Endodermal cell (in vitro differentiated cells): ENCODE measurements at regions not wholly inside any gene's neighbourhood (a gene's known extent, or its start where the extent isn't known, plus 50 kb on each side); places are given as distances from the start of the nearest gene placed in this dataset.

ENCODE experiments used
- DNase-seq: peaks from one replicate; pipeline ENCODE4 v3.0.0-alpha.2; 2017
- H3K27ac ChIP-seq: 2 replicates; pipeline ENCODE4 v1.5.1; 2013; ENCODE audit warnings: mild to moderate bottlenecking, low read depth, low read length, moderate library complexity
- H3K27me3 ChIP-seq: 2 replicates; pipeline ENCODE4 v1.6.1; 2013; ENCODE audit warnings: mild to moderate bottlenecking, low read length, moderate library complexity; ENCODE audit not compliant: insufficient read depth, control insufficient read depth, poor library complexity, severe bottlenecking
- H3K36me3 ChIP-seq: 2 replicates; pipeline ENCODE4 v1.7.0; 2013; ENCODE audit warnings: mild to moderate bottlenecking, low read length, moderate library complexity; ENCODE audit not compliant: control insufficient read depth, insufficient read depth
- H3K4me1 ChIP-seq: one replicate; pipeline ENCODE4 v1.7.0; 2013; ENCODE audit warnings: low read length; ENCODE audit not compliant: control insufficient read depth, insufficient read depth
- H3K4me3 ChIP-seq: 2 replicates; pipeline ENCODE4 v1.5.1; 2013; ENCODE audit warnings: mild to moderate bottlenecking, low read length, moderate library complexity
- H3K9ac ChIP-seq: 2 replicates; pipeline ENCODE4 v1.6.1; 2013; ENCODE audit warnings: mild to moderate bottlenecking, low read length, moderate library complexity; ENCODE audit not compliant: poor library complexity, severe bottlenecking; ENCODE audit errors: extremely low read depth
- H3K9me3 ChIP-seq: 2 replicates; pipeline ENCODE4 v1.6.1; 2013; ENCODE audit warnings: mild to moderate bottlenecking, low read length, moderate library complexity; ENCODE audit not compliant: control insufficient read depth
- H3K27ac Mint-ChIP-seq: 2 replicates; pipeline ENCODE4 v1.8.0; 2020; ENCODE audit warnings: mixed read lengths
- H3K27me3 Mint-ChIP-seq: 2 replicates; pipeline ENCODE4 v1.8.0; 2021; ENCODE audit warnings: mild to moderate bottlenecking, mixed read lengths; ENCODE audit not compliant: insufficient read depth
- H3K36me3 Mint-ChIP-seq: 2 replicates; pipeline ENCODE4 v1.8.0; 2020; ENCODE audit warnings: low read depth, mixed read lengths
- H3K4me1 Mint-ChIP-seq: 2 replicates; pipeline ENCODE4 v1.8.0; 2020; ENCODE audit warnings: mixed read lengths
- H3K4me3 Mint-ChIP-seq: 2 replicates; pipeline ENCODE4 v1.8.0; 2020; ENCODE audit warnings: mild to moderate bottlenecking, moderate library complexity, mixed read lengths
- H3K9me3 Mint-ChIP-seq: 2 replicates; pipeline ENCODE4 v1.8.0; 2020; ENCODE audit warnings: mild to moderate bottlenecking, mixed read lengths
- CTCF ChIP-seq: fragments of 200-600 bp; sonication (generic); conservative IDR thresholded peaks from 2 replicates; pipeline ENCODE4 v1.5.0; 2021; ENCODE audit warnings: antibody characterized with exemption, mild to moderate bottlenecking
- WGBS, 2 experiments: methylation state at CpG; one replicate each; pipeline versions ENCODE4 v1.1.5 to v1.1.7; 2013; ENCODE audit warnings: missing lambda C conversion rate in 2 of 2, mixed read lengths in 1 of 2; ENCODE audit not compliant: insufficient coverage in 1 of 2, insufficient read length in 1 of 2; 5-methylcytosine and 5-hydroxymethylcytosine counted together

DNA sequence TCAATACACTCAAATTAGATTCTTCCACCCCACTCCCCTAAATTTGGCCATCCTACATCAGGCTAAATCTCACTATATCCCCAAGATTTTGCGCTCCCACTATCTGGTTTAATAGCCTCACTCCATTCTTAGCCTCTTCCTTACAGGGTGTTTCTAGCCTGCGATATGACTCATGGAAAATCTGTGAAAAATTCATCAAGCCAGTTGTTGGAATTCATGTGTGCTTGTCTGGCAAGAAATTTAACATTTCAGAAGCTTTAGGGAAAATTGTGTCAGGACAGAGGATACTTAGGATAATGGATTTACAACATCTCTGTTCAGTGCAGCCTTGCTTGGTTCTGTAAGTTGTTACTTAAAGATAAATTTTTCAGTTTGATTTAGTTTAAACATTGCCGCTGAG, 1249.9 kb upstream of the AUTS2 start:
- Histone ChIP-seq H3K4me1 (no peaks in the 10 kb centered on the region), H3K9ac (no peak overlapping the region), H3K4me3 (no peak overlapping the region), H3K27ac (no peak overlapping the region), H3K36me3 (no peaks in the 10 kb centered on the region), H3K27me3 (no peaks in the 10 kb centered on the region), H3K9me3 (peaks cover 18% of the 10 kb centered on the region)
- Mint-ChIP-seq H3K4me1 (no peaks in the 10 kb centered on the region), H3K27me3 (no peaks in the 10 kb centered on the region), H3K4me3 (no peak overlapping the region), H3K36me3 (peaks cover 3% of the 10 kb centered on the region), H3K27ac (no peak overlapping the region), H3K9me3 (peaks cover 12% of the 10 kb centered on the region)
- WGBS, 2 experiments, result 94 to 100% methylated on average over 1 to 3 of the region's 3 CpGs
- no peak for TF ChIP-seq CTCF
- DNase-seq, result no peak

GRCh38 chr7:68362745-68363518, 1235.3 kb upstream of the AUTS2 start:
- peaks cover 5% of the 10 kb centered on the region for H3K36me3 Mint-ChIP-seq
- no peak overlapping the region for H3K4me3 Mint-ChIP-seq
- no peak for TF ChIP-seq CTCF
- no peaks in the 10 kb centered on the region for H3K27me3 Mint-ChIP-seq
- 78 to 80% methylated on average over 5 to 7 of the region's 7 CpGs for WGBS, 2 experiments
- Histone ChIP-seq H3K36me3 (no peaks in the 10 kb centered on the region), H3K4me3 (no peak overlapping the region), H3K27me3 (no peaks in the 10 kb centered on the region), H3K9me3 (peaks cover 14% of the 10 kb centered on the region), H3K9ac (no peak overlapping the region), H3K4me1 (peaks cover 3% of the 10 kb centered on the region), H3K27ac (no peak overlapping the region)
- peaks cover 15% of the 10 kb centered on the region for H3K9me3 Mint-ChIP-seq
- DNase-seq, result no peak
- no peak overlapping the region for H3K27ac Mint-ChIP-seq
- H3K4me1 Mint-ChIP-seq, result peaks cover 10% of the 10 kb centered on the region

- Histone ChIP-seq H3K9me3 (peaks cover 14% of the 10 kb centered on the region), H3K4me1 (no peaks in the 10 kb centered on the region), H3K27ac (no peak overlapping the region), H3K36me3 (no peaks in the 10 kb centered on the region), H3K4me3 (no peak overlapping the region), H3K9ac (no peak overlapping the region), H3K27me3 (no peaks in the 10 kb centered on the region)
- DNase-seq, result peak; percentile 52
- Mint-ChIP-seq H3K9me3 (peaks cover 15% of the 10 kb centered on the region), H3K36me3 (peaks cover 5% of the 10 kb centered on the region), H3K27me3 (no peaks in the 10 kb centered on the region), H3K4me1 (peaks cover 12% of the 10 kb centered on the region), H3K27ac (peak overlapping the region; percentile 65), H3K4me3 (no peak overlapping the region)
- TF ChIP-seq CTCF, result no peak
- WGBS, 2 experiments, result 59 to 78% methylated on average over 4 to 5 of the region's 5 CpGs
Measured at GRCh38 chr7:68364886-68365625, 1233.2 kb upstream of the AUTS2 start.
